ENCODE measurements at regions not wholly inside any gene's neighbourhood (a gene's known extent, or its start where the extent isn't known, plus 50 kb on each side); places are given as distances from the start of the nearest gene placed in this dataset.

GRCh38 chr5:164747371-164747770 lies 1242.0 kb downstream of the MAT2B start:
- no peak for DNase-seq (ENCODE audit: extremely low read depth, low read depth)
- no peak for TF ChIP-seq CTCF (IDR thresholded peaks at IDR 0.05; ENCODE audit: low read depth, low read length)

GRCh38 chr5:164748861-164749260 lies 1243.4 kb downstream of the MAT2B start:
- DNase-seq (ENCODE audit: extremely low read depth, low read depth): no peak
- TF ChIP-seq CTCF (IDR thresholded peaks at IDR 0.05; ENCODE audit: low read depth, low read length): no peak

DNA sequence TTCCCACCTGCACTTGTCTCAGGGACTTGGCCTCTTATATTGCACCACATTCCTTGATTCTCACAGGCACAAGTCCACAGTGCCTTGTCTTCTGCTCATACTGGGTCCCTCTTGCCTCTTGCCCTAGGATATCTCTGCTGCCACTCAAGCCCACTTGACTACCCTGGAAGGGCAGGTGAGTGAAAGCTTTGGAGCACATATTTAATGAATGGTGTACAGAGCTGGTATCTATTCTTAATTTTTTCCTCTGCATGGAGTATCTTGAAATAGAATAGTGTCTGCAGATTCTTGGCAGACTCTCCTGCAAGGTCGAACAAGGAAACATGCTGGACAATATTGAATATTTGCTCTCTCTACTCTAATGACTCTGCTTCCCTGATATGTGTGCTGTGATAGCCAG lies 1248.0 kb downstream of the MAT2B start:
- DNase-seq (ENCODE audit: extremely low read depth, low read depth): no peak
- TF ChIP-seq CTCF (IDR thresholded peaks at IDR 0.05; ENCODE audit: low read depth, low read length): no peak

GRCh38 chr5:164763206-164763605 lies 1257.8 kb downstream of the MAT2B start:
- no peak for TF ChIP-seq CTCF (IDR thresholded peaks at IDR 0.05; ENCODE audit: low read depth, low read length)
- DNase-seq (ENCODE audit: extremely low read depth, low read depth): no peak

DNA sequence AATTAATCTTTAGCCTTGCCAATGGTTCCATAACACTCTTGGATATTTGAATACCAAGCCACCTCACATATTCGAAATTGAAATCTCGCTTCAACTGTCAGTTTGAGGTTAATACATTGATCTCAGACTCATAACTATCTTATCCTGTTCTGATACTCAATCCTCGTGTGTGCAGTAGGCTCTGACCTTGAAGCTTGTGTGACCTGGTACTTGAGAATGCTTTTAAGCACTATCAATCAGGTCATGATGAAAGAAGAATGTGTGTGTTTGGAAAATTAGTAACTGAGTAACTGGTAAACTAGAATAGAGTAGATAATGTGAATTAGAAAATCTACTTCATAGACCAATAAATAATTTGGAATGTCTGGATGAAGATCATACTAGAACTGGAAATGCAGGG lies 1266.7 kb downstream of the MAT2B start:
- DNase-seq (ENCODE audit: extremely low read depth, low read depth): no peak
- no peak for TF ChIP-seq CTCF (IDR thresholded peaks at IDR 0.05; ENCODE audit: low read depth, low read length)

DNA sequence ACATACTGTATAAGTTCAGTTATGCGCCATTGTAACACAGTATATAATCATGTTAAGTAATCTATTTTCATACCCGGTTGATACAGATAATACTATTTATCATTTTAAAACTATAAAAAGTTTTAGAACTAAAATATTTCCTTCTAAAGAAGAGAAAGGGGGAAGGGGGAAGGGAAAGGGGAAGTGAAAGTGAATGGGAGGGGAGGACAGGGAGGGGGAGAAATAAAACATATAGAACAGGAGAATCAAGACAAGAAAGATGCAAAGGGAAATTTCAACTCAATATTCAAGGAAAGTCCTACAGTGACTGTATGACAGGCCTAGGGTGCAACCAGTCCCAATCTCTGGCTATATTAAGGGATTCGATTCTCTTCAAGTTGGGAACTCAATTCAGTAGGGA lies 1278.8 kb downstream of the MAT2B start:
- DNase-seq (ENCODE audit: extremely low read depth, low read depth): no peak
- no peak for TF ChIP-seq CTCF (IDR thresholded peaks at IDR 0.05; ENCODE audit: low read depth, low read length)

DNA sequence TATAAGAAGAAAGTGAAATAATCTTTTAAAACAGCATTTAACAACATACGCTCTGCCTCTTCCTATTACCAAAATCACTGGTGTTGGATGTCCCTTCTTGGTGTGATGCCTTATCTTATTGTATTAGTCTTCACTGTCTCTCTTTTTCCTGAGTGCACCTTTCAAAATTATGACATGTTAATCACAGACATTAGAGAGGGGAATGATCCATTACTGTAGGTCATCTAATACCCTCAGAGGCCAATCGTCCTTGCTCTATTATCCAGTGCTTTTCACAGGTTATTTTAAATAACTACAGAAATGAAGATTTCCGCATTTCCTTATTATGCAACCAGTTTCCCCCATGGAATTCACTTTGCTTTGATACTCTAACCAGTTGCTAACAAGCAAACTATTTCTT lies 1292.7 kb downstream of the MAT2B start:
- no peak for TF ChIP-seq CTCF (IDR thresholded peaks at IDR 0.05; ENCODE audit: low read depth, low read length)
- DNase-seq (ENCODE audit: extremely low read depth, low read depth): no peak
